ENCODE measurements at regions not wholly inside any gene's neighbourhood (a gene's known extent, or its start where the extent isn't known, plus 50 kb on each side); places are given as distances from the start of the nearest gene placed in this dataset.

GRCh38 chr6:33861722-33862121 lies 57.9 kb upstream of the MLN start:
- H3K4me1 ChIP-seq (ENCODE audit: control insufficient read depth in 2 of 3, insufficient read depth in 2 of 3, low read depth in 1 of 3, low read length in 3 of 3): peaks cover 0 to 20% (median 0%) of the 10 kb centered on the region in 3 donors
- no peaks in the 10 kb centered on the region for H3K27me3 ChIP-seq (ENCODE audit: control insufficient read depth, insufficient read depth, low read length)
- DNase-seq (no peak), FAIRE-seq (no peak)
- no peak overlapping the region for H3K4me3 ChIP-seq (ENCODE audit: low read length in 3 of 3)
- H3K27ac ChIP-seq (ENCODE audit: low read depth in 2 of 2, low read length in 2 of 2): no peak overlapping the region
- intact Hi-C loops (cut with DNase I): no loop called here
- H3K9ac ChIP-seq (ENCODE audit: low read length in 3 of 3): no peak overlapping the region
- no peak for TF ChIP-seq CTCF (IDR thresholded peaks at IDR 0.05; ENCODE audit: borderline replicate concordance, extremely low read depth, insufficient read depth)
- H3K9me3 ChIP-seq (ENCODE audit: control insufficient read depth in 2 of 3, insufficient read depth in 1 of 3, low read length in 3 of 3): no peaks in the 10 kb centered on the region
- H3K36me3 ChIP-seq (ENCODE audit: control insufficient read depth in 2 of 3, insufficient read depth in 3 of 3, low read length in 3 of 3): no peaks in the 10 kb centered on the region

GRCh38 chr6:33860706-33861474 lies 57.1 kb upstream of the MLN start:
- intact Hi-C loops (cut with DNase I): no loop called here
- no peak for FAIRE-seq
- peak in 2 of 5 donors; percentile 15 to 34 for DNase-seq
- no peak overlapping the region for H3K9ac ChIP-seq (ENCODE audit: low read length in 3 of 3)
- H3K36me3 ChIP-seq (ENCODE audit: control insufficient read depth in 2 of 3, insufficient read depth in 3 of 3, low read length in 3 of 3): no peaks in the 10 kb centered on the region
- peaks cover 0 to 20% (median 0%) of the 10 kb centered on the region in 3 donors for H3K4me1 ChIP-seq (ENCODE audit: control insufficient read depth in 2 of 3, insufficient read depth in 2 of 3, low read depth in 1 of 3, low read length in 3 of 3)
- H3K4me3 ChIP-seq (ENCODE audit: low read length in 3 of 3): no peak overlapping the region
- H3K27ac ChIP-seq (ENCODE audit: low read depth in 2 of 2, low read length in 2 of 2): no peak overlapping the region
- TF ChIP-seq CTCF (IDR thresholded peaks at IDR 0.05; ENCODE audit: borderline replicate concordance, extremely low read depth, insufficient read depth): no peak
- H3K9me3 ChIP-seq (ENCODE audit: control insufficient read depth in 2 of 3, insufficient read depth in 1 of 3, low read length in 3 of 3): no peaks in the 10 kb centered on the region
- no peaks in the 10 kb centered on the region for H3K27me3 ChIP-seq (ENCODE audit: control insufficient read depth, insufficient read depth, low read length)

- H3K27me3 ChIP-seq (ENCODE audit: control insufficient read depth, insufficient read depth, low read length): no peaks in the 10 kb centered on the region
- TF ChIP-seq CTCF (IDR thresholded peaks at IDR 0.05; ENCODE audit: borderline replicate concordance, extremely low read depth, insufficient read depth): no peak
- no peak overlapping the region for H3K4me3 ChIP-seq (ENCODE audit: low read length in 3 of 3)
- H3K36me3 ChIP-seq (ENCODE audit: control insufficient read depth in 2 of 3, insufficient read depth in 3 of 3, low read length in 3 of 3): no peaks in the 10 kb centered on the region
- H3K27ac ChIP-seq (ENCODE audit: low read depth in 2 of 2, low read length in 2 of 2): no peak overlapping the region
- peak in 1 of 5 donors; percentile 65 for DNase-seq
- peaks cover 0 to 29% (median 6%) of the 10 kb centered on the region in 3 donors for H3K4me1 ChIP-seq (ENCODE audit: control insufficient read depth in 2 of 3, insufficient read depth in 2 of 3, low read depth in 1 of 3, low read length in 3 of 3)
- H3K9me3 ChIP-seq (ENCODE audit: control insufficient read depth in 2 of 3, insufficient read depth in 1 of 3, low read length in 3 of 3): no peaks in the 10 kb centered on the region
- FAIRE-seq: no peak
- intact Hi-C loops (cut with DNase I): no loop called here
- H3K9ac ChIP-seq (ENCODE audit: low read length in 3 of 3): no peak overlapping the region
Observed at GRCh38 chr6:33860006-33860405, 56.2 kb upstream of the MLN start.

All from kidney (tissue), 13 donors.